Calu3 (cell line): ENCODE measurements at regions not wholly inside any gene's neighbourhood (a gene's known extent, or its start where the extent isn't known, plus 50 kb on each side); places are given as distances from the start of the nearest gene placed in this dataset.

ENCODE experiments used
- BruUV-seq: library from RNA; stranded (reverse); fragments of 400-500 nt; replicated peaks from 2 replicates; lab custom pipeline; 2021; lab: Mats Ljungman, UMichigan
- CTCF ChIA-PET: fragments of 300-600 bp; sonication (Branson Sonifier 250); formaldehyde crosslinking; loops from one replicate; lab custom pipeline; 2022; ENCODE audit warnings: antibody characterized with exemption; lab: Charles Lee
- DNase-seq: peaks from one replicate; pipeline ENCODE4 v3.0.0; 2022
- H3K27ac Mint-ChIP-seq: one replicate; pipeline ENCODE4 v1.8.0; 2022; ENCODE audit warnings: mixed read lengths; ENCODE audit not compliant: unreplicated experiment
- H3K27me3 Mint-ChIP-seq: one replicate; pipeline ENCODE4 v1.8.0; 2022; ENCODE audit warnings: mixed read lengths; ENCODE audit not compliant: unreplicated experiment
- H3K36me3 Mint-ChIP-seq: one replicate; pipeline ENCODE4 v1.8.0; 2022; ENCODE audit warnings: mild to moderate bottlenecking, moderate library complexity, mixed read lengths; ENCODE audit not compliant: insufficient read depth, unreplicated experiment
- H3K4me1 Mint-ChIP-seq: one replicate; pipeline ENCODE4 v1.8.0; 2022; ENCODE audit warnings: mild to moderate bottlenecking, low read depth, mixed read lengths; ENCODE audit not compliant: unreplicated experiment
- H3K4me3 Mint-ChIP-seq: one replicate; pipeline ENCODE4 v1.8.0; 2022; ENCODE audit warnings: mild to moderate bottlenecking, low read depth, moderate library complexity, mixed read lengths; ENCODE audit not compliant: unreplicated experiment
- H3K9me3 Mint-ChIP-seq: one replicate; pipeline ENCODE4 v1.8.0; 2022; ENCODE audit warnings: low read depth, mixed read lengths; ENCODE audit not compliant: unreplicated experiment
- intact Hi-C: fragments of 100-400 bp; cut with micrococcal nuclease; formaldehyde crosslinking; loops from one replicate; pipeline ENCODE4 v1.10.0; 2022; ENCODE audit not compliant: unreplicated experiment
- TF ChIP-seq, protein P1 (sequence below): fragments of 200-600 bp; IDR thresholded peaks from one replicate; pipeline ENCODE4 v1.8.0; 2022; ENCODE audit warnings: antibody characterized with exemption; ENCODE audit not compliant: unreplicated experiment

DNA sequence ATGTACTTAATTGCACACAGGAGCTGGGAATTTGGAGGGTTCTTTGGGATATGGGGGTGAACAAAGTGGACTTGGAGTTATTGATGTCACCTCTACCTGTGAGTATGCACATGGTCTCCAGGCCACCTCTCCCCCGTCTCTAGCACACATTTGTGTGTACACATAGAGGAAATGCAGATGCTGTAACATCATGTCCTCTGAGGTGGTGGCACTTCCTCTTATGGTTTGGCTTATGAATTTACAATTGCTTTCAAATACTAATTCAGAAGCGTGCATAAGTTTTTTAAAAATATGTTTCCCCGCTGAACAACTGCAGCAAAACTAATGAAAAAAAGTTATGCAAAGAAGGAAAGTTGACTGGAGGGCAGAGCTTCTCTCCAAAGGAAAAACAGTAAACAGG, 152.0 kb upstream of the TENM4 start:
- no peak for DNase-seq
- intact Hi-C loops: no loop called here
- H3K27me3 Mint-ChIP-seq: no peaks in the 10 kb centered on the region
- H3K4me1 Mint-ChIP-seq: no peaks in the 10 kb centered on the region
- BruUV-seq: no TSS peak
- CTCF ChIA-PET: no interaction called here
- H3K4me3 Mint-ChIP-seq: no peak overlapping the region
- H3K36me3 Mint-ChIP-seq: no peaks in the 10 kb centered on the region
- TF ChIP-seq, protein P1, sequence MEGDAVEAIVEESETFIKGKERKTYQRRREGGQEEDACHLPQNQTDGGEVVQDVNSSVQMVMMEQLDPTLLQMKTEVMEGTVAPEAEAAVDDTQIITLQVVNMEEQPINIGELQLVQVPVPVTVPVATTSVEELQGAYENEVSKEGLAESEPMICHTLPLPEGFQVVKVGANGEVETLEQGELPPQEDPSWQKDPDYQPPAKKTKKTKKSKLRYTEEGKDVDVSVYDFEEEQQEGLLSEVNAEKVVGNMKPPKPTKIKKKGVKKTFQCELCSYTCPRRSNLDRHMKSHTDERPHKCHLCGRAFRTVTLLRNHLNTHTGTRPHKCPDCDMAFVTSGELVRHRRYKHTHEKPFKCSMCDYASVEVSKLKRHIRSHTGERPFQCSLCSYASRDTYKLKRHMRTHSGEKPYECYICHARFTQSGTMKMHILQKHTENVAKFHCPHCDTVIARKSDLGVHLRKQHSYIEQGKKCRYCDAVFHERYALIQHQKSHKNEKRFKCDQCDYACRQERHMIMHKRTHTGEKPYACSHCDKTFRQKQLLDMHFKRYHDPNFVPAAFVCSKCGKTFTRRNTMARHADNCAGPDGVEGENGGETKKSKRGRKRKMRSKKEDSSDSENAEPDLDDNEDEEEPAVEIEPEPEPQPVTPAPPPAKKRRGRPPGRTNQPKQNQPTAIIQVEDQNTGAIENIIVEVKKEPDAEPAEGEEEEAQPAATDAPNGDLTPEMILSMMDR: no peak
- no peak overlapping the region for H3K27ac Mint-ChIP-seq
- H3K9me3 Mint-ChIP-seq: peaks cover 17% of the 10 kb centered on the region

DNA sequence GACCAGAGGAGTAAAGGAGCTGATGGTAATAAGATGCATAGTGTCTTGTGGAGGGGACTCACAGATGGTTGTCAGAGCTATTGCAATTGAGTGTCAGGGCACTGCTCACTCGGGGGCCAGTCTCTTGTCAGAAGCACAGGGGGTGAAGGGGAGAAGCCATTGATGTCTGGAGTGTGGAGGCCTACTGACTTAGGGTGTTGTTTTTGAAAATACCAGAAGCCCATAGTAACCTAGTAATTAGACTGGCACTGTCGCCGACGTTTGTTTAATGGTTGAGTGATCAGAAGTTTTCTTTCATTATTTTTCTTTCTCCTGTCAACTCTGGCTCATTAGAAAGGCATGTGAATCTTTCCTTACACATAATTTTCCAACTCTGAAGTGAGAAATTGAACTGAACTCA, 151.6 kb upstream of the TENM4 start:
- TF ChIP-seq, protein P1: no peak
- BruUV-seq: no TSS peak
- Mint-ChIP-seq H3K27ac (no peak overlapping the region), H3K36me3 (no peaks in the 10 kb centered on the region), H3K9me3 (peaks cover 17% of the 10 kb centered on the region), H3K27me3 (no peaks in the 10 kb centered on the region), H3K4me3 (no peak overlapping the region), H3K4me1 (no peaks in the 10 kb centered on the region)
- DNase-seq: no peak
- intact Hi-C loops: no loop called here
- CTCF ChIA-PET: no interaction called here

DNA sequence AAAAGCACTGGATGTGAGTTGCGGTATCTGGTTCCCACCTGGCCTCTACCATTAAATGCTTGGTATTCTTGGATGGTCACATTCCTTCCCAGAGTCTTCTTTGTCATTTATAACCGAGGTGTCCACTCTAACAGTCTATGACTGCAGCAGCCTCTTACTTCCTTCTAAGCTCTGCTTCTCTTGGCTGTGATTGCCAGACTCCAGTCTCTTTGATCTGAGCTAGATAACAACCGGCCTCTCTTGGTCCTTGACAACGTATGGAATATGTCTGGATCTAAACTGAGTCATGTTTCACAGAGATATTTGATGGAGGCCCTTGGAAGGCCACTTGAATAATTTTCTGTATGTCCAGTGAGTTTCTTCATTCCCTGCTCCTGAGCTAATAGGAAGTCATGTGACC, 141.6 kb upstream of the TENM4 start:
- H3K4me3 Mint-ChIP-seq: no peak overlapping the region
- H3K4me1 Mint-ChIP-seq: no peaks in the 10 kb centered on the region
- no TSS peak for BruUV-seq
- H3K27me3 Mint-ChIP-seq: no peaks in the 10 kb centered on the region
- no peaks in the 10 kb centered on the region for H3K36me3 Mint-ChIP-seq
- no peak overlapping the region for H3K27ac Mint-ChIP-seq
- TF ChIP-seq, protein P1: no peak
- peaks cover 10% of the 10 kb centered on the region for H3K9me3 Mint-ChIP-seq
- DNase-seq: no peak
- CTCF ChIA-PET: no interaction called here
- intact Hi-C loops: no loop called here

DNA sequence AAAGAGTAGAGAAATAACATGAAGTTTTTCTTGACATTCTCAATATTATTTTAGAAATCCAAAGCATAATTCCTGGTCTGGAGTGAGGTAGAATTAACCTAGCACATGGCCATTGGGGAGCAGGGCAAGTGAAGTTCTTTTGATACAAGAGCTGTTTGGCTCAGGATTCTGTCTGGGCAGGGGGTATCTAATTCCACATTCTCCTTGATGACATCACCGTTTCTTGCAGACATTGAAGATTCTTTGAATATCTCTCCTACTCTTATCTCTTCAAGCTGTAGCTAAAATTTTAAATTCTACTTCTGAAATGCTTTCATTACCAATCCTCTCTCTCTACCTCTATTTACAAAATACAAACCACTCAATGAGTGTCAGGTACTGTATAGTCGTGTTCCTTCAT, 138.2 kb upstream of the TENM4 start:
- H3K4me3 Mint-ChIP-seq: no peak overlapping the region
- CTCF ChIA-PET: no interaction called here
- H3K9me3 Mint-ChIP-seq: peaks cover 5% of the 10 kb centered on the region
- no peaks in the 10 kb centered on the region for H3K36me3 Mint-ChIP-seq
- H3K27me3 Mint-ChIP-seq: no peaks in the 10 kb centered on the region
- no TSS peak for BruUV-seq
- TF ChIP-seq, protein P1: no peak
- H3K4me1 Mint-ChIP-seq: no peaks in the 10 kb centered on the region
- no peak overlapping the region for H3K27ac Mint-ChIP-seq
- intact Hi-C loops: no loop called here
- no peak for DNase-seq
